GM06990 (cell line): ENCODE measurements at regions not wholly inside any gene's neighbourhood (a gene's known extent, or its start where the extent isn't known, plus 50 kb on each side); places are given as distances from the start of the nearest gene placed in this dataset.

Experiments used
- DNase-seq: peaks from one replicate; pipeline ENCODE4 v3.0.0-alpha.2; 2011; ENCODE audit not compliant: insufficient read length; ENCODE audit errors: extremely low read depth
- H3K27me3 ChIP-seq: replicated peaks from 2 replicates; pipeline ENCODE4 v1.6.0; 2011; ENCODE audit warnings: low read length; ENCODE audit not compliant: control insufficient read depth, insufficient read depth
- H3K36me3 ChIP-seq: 2 replicates; pipeline ENCODE4 v1.5.1; 2011; ENCODE audit warnings: low read length; ENCODE audit not compliant: control insufficient read depth, insufficient read depth
- H3K4me3 ChIP-seq: replicated peaks from 2 replicates; pipeline ENCODE4 v1.5.1; 2011; ENCODE audit warnings: low read depth, mild to moderate bottlenecking, control low read depth, low read length
- CTCF ChIP-seq: IDR thresholded peaks from 2 replicates; pipeline ENCODE4 v1.5.1; 2011; ENCODE audit warnings: low read length, control low read depth, mild to moderate bottlenecking, inconsistent platforms; ENCODE audit not compliant: insufficient read depth, poor library complexity, severe bottlenecking

GRCh38 chr11:105429096-105429910 is 180.6 kb upstream of the GRIA4 start:
- Histone ChIP-seq H3K36me3 (no peaks in the 10 kb centered on the region), H3K27me3 (no peaks in the 10 kb centered on the region), H3K4me3 (no peak overlapping the region)
- TF ChIP-seq CTCF, result no peak
- no peak for DNase-seq

GRCh38 chr11:105407101-105407500 is 202.8 kb upstream of the GRIA4 start:
- no peak for DNase-seq
- H3K4me3 ChIP-seq, result no peak overlapping the region
- H3K27me3 ChIP-seq, result no peaks in the 10 kb centered on the region
- no peak for TF ChIP-seq CTCF
- no peaks in the 10 kb centered on the region for H3K36me3 ChIP-seq

- TF ChIP-seq CTCF, result no peak
- no peaks in the 10 kb centered on the region for H3K36me3 ChIP-seq
- no peak for DNase-seq
- H3K4me3 ChIP-seq, result no peak overlapping the region
- no peaks in the 10 kb centered on the region for H3K27me3 ChIP-seq
Measured at GRCh38 chr11:105401269-105401809, 208.5 kb upstream of the GRIA4 start.

- Histone ChIP-seq H3K36me3 (no peaks in the 10 kb centered on the region), H3K27me3 (no peaks in the 10 kb centered on the region), H3K4me3 (no peak overlapping the region)
- no peak for TF ChIP-seq CTCF
- no peak for DNase-seq
Measured at GRCh38 chr11:105399511-105399910, 210.4 kb upstream of the GRIA4 start.

DNA sequence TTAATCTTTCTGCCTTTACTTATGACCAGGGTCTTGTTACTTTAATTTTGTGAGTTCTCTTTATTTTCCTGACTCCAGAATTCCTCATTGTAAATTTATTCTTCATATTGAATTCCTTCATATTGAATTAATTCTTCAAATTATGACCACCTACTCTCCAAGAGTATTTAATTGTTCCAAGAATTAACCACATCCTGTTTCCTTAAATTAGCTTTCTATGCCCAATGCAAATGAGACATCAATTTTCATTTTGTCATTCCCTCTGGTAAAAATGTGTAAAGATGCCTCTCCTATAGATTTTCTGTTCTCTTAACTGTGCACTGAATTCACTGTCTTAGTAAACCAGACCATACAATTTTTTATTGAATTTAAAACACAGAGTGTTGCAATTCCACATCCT is 211.2 kb upstream of the GRIA4 start:
- DNase-seq, result no peak
- Histone ChIP-seq H3K27me3 (no peaks in the 10 kb centered on the region), H3K36me3 (no peaks in the 10 kb centered on the region), H3K4me3 (no peak overlapping the region)
- no peak for TF ChIP-seq CTCF

GRCh38 chr11:105393326-105393725 is 216.5 kb upstream of the GRIA4 start:
- no peak for DNase-seq
- H3K36me3 ChIP-seq, result no peaks in the 10 kb centered on the region
- H3K27me3 ChIP-seq, result no peaks in the 10 kb centered on the region
- no peak for TF ChIP-seq CTCF
- no peak overlapping the region for H3K4me3 ChIP-seq
